NCI-H510A treated with DMSO at 0.1 percent for 48 hours (cell line): ENCODE measurements at regions not wholly inside any gene's neighbourhood (a gene's known extent, or its start where the extent isn't known, plus 50 kb on each side); places are given as distances from the start of the nearest gene placed in this dataset.
"Not testable (repeated sequence)": the region's sequence is repeated elsewhere in the genome, so short reads cannot be mapped to it uniquely, and the experiment has no call there.

ENCODE experiments used
- DNase-seq: peaks from one replicate; lab custom pipeline; 2025; lab: John Stamatoyannopoulos, UW

GRCh38 chr2:16104949-16105668, 164.8 kb downstream of the MYCN start:
- no peak for DNase-seq

- DNase-seq = no peak
Observed at GRCh38 chr2:16104315-16104948, 164.1 kb downstream of the MYCN start.

GRCh38 chr2:16103614-16104314, 163.4 kb downstream of the MYCN start:
- no peak for DNase-seq

GRCh38 chr2:16102976-16103380, 162.6 kb downstream of the MYCN start:
- DNase-seq = no peak

- no peak for DNase-seq
Observed at GRCh38 chr2:16102358-16102975, 162.1 kb downstream of the MYCN start.

- no peak for DNase-seq
Observed at GRCh38 chr2:16101196-16101595, 160.8 kb downstream of the MYCN start.

GRCh38 chr2:16100006-16100405, 159.7 kb downstream of the MYCN start:
- no peak for DNase-seq

- no peak for DNase-seq
Observed at GRCh38 chr2:16099326-16099725, 159.0 kb downstream of the MYCN start.

GRCh38 chr2:16096962-16097361, 156.6 kb downstream of the MYCN start:
- DNase-seq = no peak

GRCh38 chr2:16095483-16095882, 155.1 kb downstream of the MYCN start:
- not testable (repeated sequence) for DNase-seq

- DNase-seq = no peak
Observed at GRCh38 chr2:16094811-16095210, 154.5 kb downstream of the MYCN start.

- DNase-seq = no peak
Observed at GRCh38 chr2:16093639-16094529, 153.5 kb downstream of the MYCN start.

GRCh38 chr2:16092861-16093638, 152.7 kb downstream of the MYCN start:
- no peak for DNase-seq

GRCh38 chr2:16091576-16092282, 151.4 kb downstream of the MYCN start:
- no peak for DNase-seq

GRCh38 chr2:16090650-16091575, 150.6 kb downstream of the MYCN start:
- no peak for DNase-seq

GRCh38 chr2:16089491-16089890, 149.1 kb downstream of the MYCN start:
- not testable (repeated sequence) for DNase-seq

GRCh38 chr2:16088802-16089112, 148.4 kb downstream of the MYCN start:
- no peak for DNase-seq

- no peak for DNase-seq
Observed at GRCh38 chr2:16088035-16088801, 147.9 kb downstream of the MYCN start.
